Renal cortex interstitium (tissue), 11 donors: ENCODE measurements at regions not wholly inside any gene's neighbourhood (a gene's known extent, or its start where the extent isn't known, plus 50 kb on each side); places are given as distances from the start of the nearest gene placed in this dataset.

Experiments
- DNase-seq, 11 donors: peaks; one replicate each; pipeline ENCODE4 v3.0.0-alpha.2; 2013; ENCODE audit warnings: low read depth in 9 of 11, low spot score in 4 of 11; ENCODE audit errors: extremely low read depth in 1 of 11

- DNase-seq = no peak
Measured at GRCh38 chr5:84632418-84632817, 247.7 kb upstream of the EDIL3 start.

- no peak for DNase-seq
Measured at GRCh38 chr5:84628918-84629317, 244.2 kb upstream of the EDIL3 start.

GRCh38 chr5:84623019-84623418 is 238.3 kb upstream of the EDIL3 start:
- no peak for DNase-seq

GRCh38 chr5:84622461-84622860 is 237.8 kb upstream of the EDIL3 start:
- no peak for DNase-seq

GRCh38 chr5:84618262-84618661 is 233.6 kb upstream of the EDIL3 start:
- no peak for DNase-seq

- no peak for DNase-seq
Measured at GRCh38 chr5:84614906-84615305, 230.2 kb upstream of the EDIL3 start.

- DNase-seq = no peak
Measured at GRCh38 chr5:84606784-84607183, 222.1 kb upstream of the EDIL3 start.

GRCh38 chr5:84605241-84605640 is 220.6 kb upstream of the EDIL3 start:
- DNase-seq = no peak

- no peak for DNase-seq
Measured at GRCh38 chr5:84603568-84604185, 219.0 kb upstream of the EDIL3 start.

- no peak for DNase-seq
Measured at GRCh38 chr5:84602371-84602771, 217.7 kb upstream of the EDIL3 start.

- no peak for DNase-seq
Measured at GRCh38 chr5:84599964-84600363, 215.3 kb upstream of the EDIL3 start.

- DNase-seq = no peak
Measured at GRCh38 chr5:84597904-84598303, 213.2 kb upstream of the EDIL3 start.

GRCh38 chr5:84590629-84591028 is 205.9 kb upstream of the EDIL3 start:
- no peak for DNase-seq

GRCh38 chr5:84589926-84590325 is 205.2 kb upstream of the EDIL3 start:
- DNase-seq = no peak

- DNase-seq = no peak
Measured at GRCh38 chr5:84585218-84585617, 200.5 kb upstream of the EDIL3 start.

- no peak for DNase-seq
Measured at GRCh38 chr5:84578226-84578625, 193.5 kb upstream of the EDIL3 start.

- no peak for DNase-seq
Measured at GRCh38 chr5:84573017-84573712, 188.5 kb upstream of the EDIL3 start.

GRCh38 chr5:84569307-84569706 is 184.6 kb upstream of the EDIL3 start:
- no peak for DNase-seq

GRCh38 chr5:84568171-84568570 is 183.5 kb upstream of the EDIL3 start:
- no peak for DNase-seq

- DNase-seq = no peak
Measured at GRCh38 chr5:84565866-84566265, 181.2 kb upstream of the EDIL3 start.
